ENCODE measurements at regions not wholly inside any gene's neighbourhood (a gene's known extent, or its start where the extent isn't known, plus 50 kb on each side); places are given as distances from the start of the nearest gene placed in this dataset.

GRCh38 chr1:157407917-157408525 is 144.3 kb downstream of the FCRL5 start:
- H3K79me2 ChIP-seq (ENCODE audit: insufficient read depth), result no peaks in the 10 kb centered on the region
- 5% methylated on average over 6 of the region's 6 CpGs for WGBS (ENCODE audit: low lambda C conversion rate)
- no peak overlapping the region for H3K9ac ChIP-seq
- no peak overlapping the region for H3K4me3 ChIP-seq (ENCODE audit: low read depth in 2 of 2, low read length in 1 of 2)
- no peaks in the 10 kb centered on the region for H4K20me1 ChIP-seq (ENCODE audit: insufficient read depth)
- no peaks in the 10 kb centered on the region for H3K9me2 ChIP-seq
- no peaks in the 10 kb centered on the region for H3K27me3 ChIP-seq (ENCODE audit: insufficient read depth)
- no peak overlapping the region for H2AFZ ChIP-seq (ENCODE audit: low read depth)
- no peaks in the 10 kb centered on the region for H3K4me1 ChIP-seq (ENCODE audit: control insufficient read depth in 1 of 2, insufficient read depth in 2 of 2, low read depth in 1 of 2, low read length in 1 of 2)
- ChIA-PET POLR2A (no interaction called here), CTCF (interaction anchor here (1.0 kb wide), 1 partner anchor 81 kb away, joined by 3 read pairs; no protein-coding TSS in a partner anchor)
- H3K4me2 ChIP-seq, result no peak overlapping the region
- H3K9me3 ChIP-seq, result no peaks in the 10 kb centered on the region
- TF ChIP-seq IRF3 (IDR thresholded peaks at IDR 0.05; ENCODE audit: low read depth, low read length) (no peak), REST (IDR thresholded peaks at IDR 0.05; ENCODE audit: low read depth, low read length) (no peak), EZH2phosphoT487 (IDR thresholded peaks at IDR 0.05; ENCODE audit: borderline replicate concordance, low read depth) (no peak), USF2 (IDR thresholded peaks at IDR 0.05; ENCODE audit: borderline replicate concordance, low read depth, low read length) (no peak)
- DNase-seq, result no peak
- no peaks in the 10 kb centered on the region for H3K36me3 ChIP-seq (replicated peaks in 1 of 2; ENCODE audit: control insufficient read depth in 1 of 2, insufficient read depth in 2 of 2, low read length in 1 of 2)
- H3K27ac ChIP-seq (ENCODE audit: low read depth in 2 of 2, low read length in 1 of 2), result no peak overlapping the region
- H3F3A ChIP-seq (replicated peaks; ENCODE audit: insufficient read depth), result no peaks in the 10 kb centered on the region

GRCh38 chr1:157407367-157407766 is 144.9 kb downstream of the FCRL5 start:
- no peak for DNase-seq
- no peak overlapping the region for H2AFZ ChIP-seq (ENCODE audit: low read depth)
- no peaks in the 10 kb centered on the region for H3F3A ChIP-seq (replicated peaks; ENCODE audit: insufficient read depth)
- H3K9me3 ChIP-seq, result no peaks in the 10 kb centered on the region
- ChIA-PET POLR2A (no interaction called here), CTCF (interaction anchor here (1.0 kb wide), 1 partner anchor 82 kb away, joined by 3 read pairs; no protein-coding TSS in a partner anchor)
- no peaks in the 10 kb centered on the region for H3K36me3 ChIP-seq (replicated peaks in 1 of 2; ENCODE audit: control insufficient read depth in 1 of 2, insufficient read depth in 2 of 2, low read length in 1 of 2)
- no peak overlapping the region for H3K4me2 ChIP-seq
- no peaks in the 10 kb centered on the region for H3K4me1 ChIP-seq (ENCODE audit: control insufficient read depth in 1 of 2, insufficient read depth in 2 of 2, low read depth in 1 of 2, low read length in 1 of 2)
- no peak overlapping the region for H3K9ac ChIP-seq
- no peaks in the 10 kb centered on the region for H3K9me2 ChIP-seq
- no peaks in the 10 kb centered on the region for H3K79me2 ChIP-seq (ENCODE audit: insufficient read depth)
- H3K27ac ChIP-seq (ENCODE audit: low read depth in 2 of 2, low read length in 1 of 2), result no peak overlapping the region
- H3K4me3 ChIP-seq (ENCODE audit: low read depth in 2 of 2, low read length in 1 of 2), result no peak overlapping the region
- H3K27me3 ChIP-seq (ENCODE audit: insufficient read depth), result no peaks in the 10 kb centered on the region
- no peaks in the 10 kb centered on the region for H4K20me1 ChIP-seq (ENCODE audit: insufficient read depth)
- no peak for TF ChIP-seq RXRA (IDR thresholded peaks at IDR 0.05; ENCODE audit: borderline replicate concordance, low read depth)
- no peak for TF ChIP-seq USF1 (IDR thresholded peaks at IDR 0.05; ENCODE audit: borderline replicate concordance, low read depth)
- TF ChIP-seq TEAD4 (IDR thresholded peaks at IDR 0.05; ENCODE audit: borderline replicate concordance, insufficient read depth), result no peak
- no peak for TF ChIP-seq MEF2A (IDR thresholded peaks at IDR 0.05; ENCODE audit: borderline replicate concordance, low read depth)
- no peak for TF ChIP-seq REST (IDR thresholded peaks at IDR 0.05; ENCODE audit: low read depth, low read length)
- no peak for TF ChIP-seq ZBTB33 (IDR thresholded peaks at IDR 0.05; ENCODE audit: borderline replicate concordance, low read depth)
- TF ChIP-seq EZH2phosphoT487 (IDR thresholded peaks at IDR 0.05; ENCODE audit: borderline replicate concordance, low read depth), result no peak

All from SK-N-SH (cell line).